ENCODE measurements at regions not wholly inside any gene's neighbourhood (a gene's known extent, or its start where the extent isn't known, plus 50 kb on each side); places are given as distances from the start of the nearest gene placed in this dataset.

- in situ Hi-C loops (cut with HindIII; ENCODE audit: low sequenced_read_pairs) = no loop called here
Measured at GRCh38 chr1:22239378-22239777, 96.5 kb upstream of the WNT4 start.

- in situ Hi-C loops (cut with HindIII; ENCODE audit: low sequenced_read_pairs) = no loop called here
Measured at GRCh38 chr1:22241250-22241649, 98.4 kb upstream of the WNT4 start.

GRCh38 chr1:22241811-22242210, 98.9 kb upstream of the WNT4 start:
- in situ Hi-C loops (cut with HindIII; ENCODE audit: low sequenced_read_pairs) = no loop called here

- in situ Hi-C loops (cut with HindIII; ENCODE audit: low sequenced_read_pairs) = no loop called here
Measured at GRCh38 chr1:22245100-22245650, 102.3 kb upstream of the WNT4 start.

- in situ Hi-C loops (cut with HindIII; ENCODE audit: low sequenced_read_pairs) = no loop called here
Measured at GRCh38 chr1:22245726-22246125, 102.8 kb upstream of the WNT4 start.

GRCh38 chr1:22246755-22247480, 104.0 kb upstream of the WNT4 start:
- in situ Hi-C loops (cut with HindIII; ENCODE audit: low sequenced_read_pairs) = no loop called here

- in situ Hi-C loops (cut with HindIII; ENCODE audit: low sequenced_read_pairs) = no loop called here
Measured at GRCh38 chr1:22247527-22248245, 104.8 kb upstream of the WNT4 start.

- in situ Hi-C loops (cut with HindIII; ENCODE audit: low sequenced_read_pairs) = no loop called here
Measured at GRCh38 chr1:22248746-22249145, 105.8 kb upstream of the WNT4 start.

GRCh38 chr1:22249928-22250680, 107.2 kb upstream of the WNT4 start:
- in situ Hi-C loops (cut with HindIII; ENCODE audit: low sequenced_read_pairs) = no loop called here

GRCh38 chr1:22250724-22251123, 107.8 kb upstream of the WNT4 start:
- in situ Hi-C loops (cut with HindIII; ENCODE audit: low sequenced_read_pairs) = no loop called here

GRCh38 chr1:22252251-22252650, 109.4 kb upstream of the WNT4 start:
- in situ Hi-C loops (cut with HindIII; ENCODE audit: low sequenced_read_pairs) = no loop called here

GRCh38 chr1:22253012-22253790, 110.3 kb upstream of the WNT4 start:
- in situ Hi-C loops (cut with HindIII; ENCODE audit: low sequenced_read_pairs) = no loop called here

GRCh38 chr1:22254756-22255155, 111.9 kb upstream of the WNT4 start:
- in situ Hi-C loops (cut with HindIII; ENCODE audit: low sequenced_read_pairs) = no loop called here

GRCh38 chr1:22255341-22256212, 112.7 kb upstream of the WNT4 start:
- in situ Hi-C loops (cut with HindIII; ENCODE audit: low sequenced_read_pairs) = no loop called here

GRCh38 chr1:22256213-22256512, 113.3 kb upstream of the WNT4 start:
- in situ Hi-C loops (cut with HindIII; ENCODE audit: low sequenced_read_pairs) = no loop called here

GRCh38 chr1:22257290-22258275, 114.7 kb upstream of the WNT4 start:
- in situ Hi-C loops (cut with HindIII; ENCODE audit: low sequenced_read_pairs) = no loop called here

GRCh38 chr1:22258698-22259097, 115.8 kb upstream of the WNT4 start:
- in situ Hi-C loops (cut with HindIII; ENCODE audit: low sequenced_read_pairs) = no loop called here

- in situ Hi-C loops (cut with HindIII; ENCODE audit: low sequenced_read_pairs) = no loop called here
Measured at GRCh38 chr1:22259551-22260282, 116.8 kb upstream of the WNT4 start.
